HS-27A (cell line): ENCODE measurements at regions not wholly inside any gene's neighbourhood (a gene's known extent, or its start where the extent isn't known, plus 50 kb on each side); places are given as distances from the start of the nearest gene placed in this dataset.

Experiments
- DNase-seq: peaks from one replicate; pipeline ENCODE4 v3.0.0-alpha.2; 2012; ENCODE audit warnings: low read depth, missing footprints

- DNase-seq, result no peak
These were observed 124.5 kb upstream of the THY1 start for GRCh38 chr11:119547511-119547910.

DNA sequence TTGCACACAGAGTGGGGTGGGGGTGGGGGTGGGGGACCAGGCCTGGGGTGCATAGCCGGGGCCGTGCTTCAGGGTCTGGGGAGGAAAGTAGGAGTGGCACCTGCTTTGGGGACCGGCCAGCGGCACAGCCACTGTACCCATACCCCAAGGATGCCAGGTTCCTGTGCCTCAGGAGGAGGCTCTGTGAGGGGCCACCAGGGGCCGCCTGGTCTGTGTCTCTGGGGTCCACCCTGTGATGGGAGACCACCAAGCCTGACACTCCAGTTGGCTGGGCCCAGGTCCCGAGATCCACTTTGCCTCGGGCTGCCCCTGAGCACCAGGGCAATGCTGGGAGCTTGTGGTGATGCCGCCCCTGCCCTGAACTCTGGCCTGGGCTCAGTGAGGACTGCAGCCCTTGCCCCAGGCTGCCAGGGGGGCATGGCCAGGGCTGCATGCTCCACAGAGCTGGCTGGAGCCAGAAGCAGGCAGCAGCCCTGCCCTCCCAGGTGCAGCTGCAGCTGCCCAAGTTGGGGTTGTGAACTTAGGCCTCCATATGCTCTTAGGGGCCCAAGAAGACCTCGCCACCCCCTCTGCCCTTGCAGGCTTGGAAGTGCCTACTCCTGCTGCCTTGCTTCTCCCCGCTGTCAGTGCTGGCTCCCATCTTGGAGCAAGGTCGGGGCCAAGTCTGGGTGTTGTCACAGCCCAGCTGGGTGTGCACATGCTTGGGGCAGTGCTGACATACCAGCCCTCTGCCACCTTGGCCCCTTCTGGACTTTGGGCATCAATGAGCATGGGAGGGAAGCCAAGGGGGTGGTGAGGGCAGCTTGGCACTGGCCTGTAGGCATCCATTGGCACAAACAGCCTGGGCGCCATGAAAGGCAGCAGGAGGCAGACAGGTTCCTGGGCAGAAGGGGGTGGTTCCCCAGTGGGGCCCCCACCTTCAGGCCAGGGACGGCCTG is 123.3 kb upstream of the THY1 start:
- DNase-seq, result no peak

- no peak for DNase-seq
These were observed 117.6 kb upstream of the THY1 start for GRCh38 chr11:119540370-119541125.

GRCh38 chr11:119539583-119539982 is 116.6 kb upstream of the THY1 start:
- no peak for DNase-seq

DNA sequence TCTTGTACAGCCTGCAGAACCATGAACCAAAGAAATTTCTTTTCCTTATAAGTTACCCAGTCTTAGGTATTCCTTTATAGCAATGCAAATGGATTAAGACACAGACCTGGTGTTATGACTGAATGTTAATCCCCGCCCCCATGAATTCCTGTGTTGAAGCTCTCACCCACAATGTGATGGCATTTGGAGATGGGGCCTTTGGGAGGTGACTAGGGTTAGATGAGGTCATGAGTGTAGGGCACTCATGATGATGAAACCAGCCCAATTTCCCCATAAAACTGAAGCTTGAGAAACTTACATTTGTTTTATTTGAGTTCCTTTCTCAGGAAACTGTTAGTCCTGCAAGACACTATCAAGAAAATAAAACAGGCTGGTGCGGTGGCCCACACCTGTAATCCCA is 115.8 kb upstream of the THY1 start:
- no peak for DNase-seq

DNA sequence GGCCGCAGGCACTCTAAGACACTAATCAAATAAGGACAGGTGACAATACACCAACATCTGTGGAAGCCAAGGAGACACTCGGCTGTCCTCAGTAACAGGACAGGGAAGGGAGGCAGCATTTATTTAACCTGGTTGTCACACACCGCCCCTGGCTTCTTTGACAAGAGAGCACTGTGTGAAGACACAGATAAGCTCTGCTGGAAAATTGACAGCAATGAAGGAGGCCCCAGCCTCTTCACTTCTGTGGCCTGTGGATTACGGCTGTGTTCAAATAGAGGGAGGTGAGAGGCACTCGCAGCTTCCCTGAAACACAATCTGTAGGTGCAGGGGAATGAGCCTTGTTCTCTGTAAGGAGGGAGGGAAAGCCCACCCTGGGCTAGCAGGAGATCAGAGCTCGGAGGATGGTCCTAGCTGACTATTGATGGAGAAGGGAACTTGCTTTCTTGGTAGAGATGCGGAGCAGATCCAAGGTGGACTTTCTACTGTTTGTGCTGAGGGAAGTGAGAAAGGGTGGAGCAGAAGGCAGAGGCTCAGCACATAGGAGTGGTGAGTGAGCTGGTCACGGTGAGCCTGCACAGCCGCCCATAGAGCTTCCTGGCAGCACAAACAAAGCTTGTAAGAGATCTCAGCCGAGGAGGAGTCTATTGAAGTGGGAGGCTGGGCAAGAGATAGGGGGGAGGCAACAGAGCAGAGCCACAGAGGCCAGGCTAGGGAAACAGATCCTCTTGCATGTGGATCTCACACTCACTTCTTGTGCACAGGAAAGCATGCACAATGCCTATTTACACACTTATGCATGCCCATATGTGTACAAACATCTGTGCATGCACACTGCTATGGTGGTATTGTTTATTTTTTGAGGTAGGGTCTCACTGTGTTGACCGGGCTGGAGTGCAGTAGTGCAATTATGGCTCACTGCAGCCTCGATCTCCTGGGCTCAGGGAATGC is 114.6 kb upstream of the THY1 start:
- DNase-seq, result no peak

GRCh38 chr11:119536801-119537200 is 113.8 kb upstream of the THY1 start:
- DNase-seq, result no peak

GRCh38 chr11:119533921-119534736 is 111.2 kb upstream of the THY1 start:
- peak; percentile 35 for DNase-seq

- no peak for DNase-seq
These were observed 110.5 kb upstream of the THY1 start for GRCh38 chr11:119533462-119533861.

- no peak for DNase-seq
These were observed 109.6 kb upstream of the THY1 start for GRCh38 chr11:119532551-119532950.

- no peak for DNase-seq
These were observed 108.7 kb upstream of the THY1 start for GRCh38 chr11:119531623-119532022.

DNA sequence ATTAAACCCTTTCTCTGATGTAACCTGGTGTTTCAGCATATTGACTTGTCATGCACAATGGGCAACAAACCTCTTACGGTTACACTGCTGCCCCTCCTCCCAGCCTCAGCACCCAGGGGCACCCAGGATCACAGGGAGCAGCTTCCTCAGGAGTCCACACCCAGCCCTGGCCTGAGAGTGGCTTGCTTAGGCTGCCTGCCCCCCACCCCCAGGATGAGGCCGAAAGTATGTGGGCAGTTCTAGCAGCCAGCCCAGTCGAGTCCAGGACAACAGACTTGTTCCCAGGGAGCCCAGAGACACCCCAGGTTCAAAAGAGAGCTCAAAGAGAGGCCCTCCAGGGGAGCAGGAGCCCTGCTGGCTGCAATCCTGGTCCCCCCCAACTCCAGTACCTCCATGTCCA is 108.1 kb upstream of the THY1 start:
- no peak for DNase-seq

DNA sequence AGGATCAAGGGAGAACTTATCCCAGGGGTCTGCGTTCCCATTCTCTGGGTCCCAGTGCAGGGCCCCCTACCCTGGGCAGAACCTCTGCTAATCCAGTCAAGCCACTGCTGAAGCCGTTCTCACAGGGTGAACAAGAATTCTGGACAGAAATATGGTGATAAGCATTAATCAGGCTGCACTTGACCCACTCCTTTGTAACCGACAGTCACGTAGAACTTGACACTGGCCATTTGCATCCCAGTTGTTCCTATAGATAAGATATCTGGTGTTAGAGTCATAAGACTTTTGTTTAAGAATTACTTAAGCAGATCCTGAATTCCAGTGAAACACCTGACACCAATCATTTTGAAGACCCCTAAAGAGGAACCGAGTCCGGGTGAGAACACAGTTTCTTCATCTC is 107.5 kb upstream of the THY1 start:
- DNase-seq, result no peak

DNA sequence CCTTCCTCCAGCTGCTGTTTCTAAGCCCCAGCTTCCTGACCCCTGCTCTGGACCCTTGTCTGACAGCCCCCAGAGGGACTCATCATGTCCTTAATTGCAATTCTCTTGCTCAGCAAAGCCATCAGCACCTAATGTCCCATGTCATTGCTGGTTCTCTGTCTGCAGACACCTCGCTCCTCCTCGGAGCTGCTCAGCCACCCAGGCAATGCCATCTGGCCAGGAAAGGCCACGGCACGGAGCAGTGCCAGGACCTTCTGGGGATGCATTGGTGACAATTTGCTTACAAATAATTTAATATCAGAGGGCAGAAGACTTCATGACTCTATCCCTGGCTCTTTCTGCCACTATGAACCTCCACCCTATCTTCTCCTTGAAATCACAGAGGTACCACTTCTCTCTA is 107.0 kb upstream of the THY1 start:
- DNase-seq, result no peak

DNA sequence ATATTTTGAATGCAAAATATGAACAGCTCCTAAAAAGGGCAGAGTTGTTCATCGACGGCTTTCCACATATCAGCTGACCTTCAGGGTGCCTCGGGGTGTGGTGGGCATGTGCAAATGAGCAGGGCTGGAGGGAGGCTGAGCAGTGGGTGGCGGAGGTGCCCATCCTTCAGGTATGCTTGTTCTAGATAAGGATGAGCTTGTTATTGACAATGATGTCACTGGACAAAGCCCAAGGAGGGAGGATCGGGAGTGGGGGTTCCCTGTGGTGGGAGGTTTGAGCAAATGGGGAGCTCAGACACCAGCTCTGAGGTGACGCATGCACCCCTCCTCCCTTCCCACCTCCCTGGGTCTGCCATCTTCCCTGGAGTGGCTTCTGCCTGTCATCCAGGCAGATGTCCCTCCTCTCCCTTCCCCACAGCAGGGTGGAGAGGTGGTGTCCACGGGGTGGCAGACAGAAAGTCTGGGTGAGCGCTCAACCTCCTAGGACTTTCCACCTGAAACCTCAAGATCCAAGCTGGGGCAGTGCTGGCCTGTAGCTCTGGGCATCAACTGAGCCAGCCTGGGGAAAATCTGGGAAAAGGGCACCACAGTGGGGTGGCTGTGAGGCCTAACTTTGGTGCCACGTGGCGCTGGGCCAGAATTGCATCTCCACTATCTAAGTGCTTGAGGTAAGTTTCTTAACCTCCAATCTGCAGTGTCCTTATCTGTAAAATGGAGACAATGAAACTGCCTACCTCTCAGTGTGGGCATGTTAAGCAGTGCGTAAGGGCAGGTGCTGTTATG is 106.3 kb upstream of the THY1 start:
- no peak for DNase-seq

DNA sequence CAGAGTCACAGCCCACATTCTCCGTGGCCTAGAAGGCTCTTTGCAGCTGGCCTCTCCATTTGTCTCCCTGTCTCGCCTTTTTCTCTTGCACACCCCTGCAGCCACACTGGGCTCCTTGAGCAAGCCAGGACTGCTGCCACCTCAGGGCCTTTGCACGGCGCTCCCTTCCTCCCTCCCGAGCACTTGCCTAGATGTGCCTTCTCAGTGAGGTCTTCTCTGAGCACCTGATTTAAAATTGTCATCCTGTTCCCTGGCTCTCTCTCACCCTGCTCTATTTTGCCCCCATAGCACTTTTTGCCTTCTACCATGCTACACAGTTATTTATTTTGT is 102.9 kb upstream of the THY1 start:
- no peak for DNase-seq

GRCh38 chr11:119525180-119525866 is 102.4 kb upstream of the THY1 start:
- no peak for DNase-seq

DNA sequence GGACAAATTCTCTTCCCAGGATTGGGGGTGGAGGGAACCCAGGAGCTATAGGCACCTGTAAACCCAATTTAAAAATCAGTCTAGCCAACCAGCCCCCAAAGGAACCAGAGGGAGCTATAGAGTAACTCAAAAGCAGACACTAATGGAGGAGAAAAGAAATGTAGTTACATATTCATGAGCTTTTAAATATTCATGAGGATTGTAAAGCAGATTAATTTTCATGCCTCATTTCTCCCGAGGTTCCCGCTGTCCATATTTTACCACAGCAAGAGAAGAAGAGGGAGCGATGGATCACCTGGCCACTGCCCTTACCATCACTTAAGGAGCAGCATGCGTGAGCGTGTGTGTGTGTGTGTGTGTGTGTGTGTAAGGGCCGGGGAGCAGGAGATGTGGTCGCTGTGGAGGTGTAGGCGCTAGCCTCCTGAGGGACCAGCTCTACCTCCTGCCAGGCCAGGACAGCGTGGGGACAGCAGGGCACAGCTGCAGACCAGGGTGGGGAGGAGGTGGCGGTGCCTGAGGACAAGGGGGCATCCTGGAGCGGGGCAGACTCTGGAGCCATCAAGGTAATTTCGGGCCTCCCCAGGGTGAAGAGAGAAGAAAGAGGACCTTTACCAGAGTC is 100.7 kb upstream of the THY1 start:
- DNase-seq, result no peak

DNA sequence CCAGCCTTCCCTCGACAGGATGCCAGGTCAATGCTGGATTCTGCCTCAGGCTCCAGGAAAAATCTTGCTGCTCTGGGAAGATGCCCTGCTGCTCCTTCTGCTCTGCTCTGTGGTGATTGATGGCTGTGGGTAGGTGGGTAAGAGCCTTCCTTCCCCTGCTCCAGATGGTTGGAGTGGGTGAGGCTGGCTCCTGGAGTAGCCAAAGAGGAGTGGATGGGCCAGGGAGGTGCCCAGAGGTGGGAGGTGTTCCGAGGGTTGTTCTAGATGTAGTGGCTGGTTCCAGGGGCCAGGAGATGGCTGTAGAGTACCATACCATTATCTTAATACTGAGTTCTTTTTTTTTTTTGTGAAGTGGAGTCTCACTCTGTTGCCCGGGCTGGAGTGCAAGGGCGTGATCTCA is 99.6 kb upstream of the THY1 start:
- no peak for DNase-seq

GRCh38 chr11:119521551-119521950 is 98.6 kb upstream of the THY1 start:
- DNase-seq, result no peak
